Uterus (tissue), 3 donors: ENCODE measurements at regions not wholly inside any gene's neighbourhood (a gene's known extent, or its start where the extent isn't known, plus 50 kb on each side); places are given as distances from the start of the nearest gene placed in this dataset.

Experiments used
- DNase-seq, 2 donors: peaks; one replicate each; pipeline ENCODE4 v3.0.0-alpha.2; 2019 to 2020
- H3K27ac ChIP-seq, 2 donors: fragments of 200-600 bp; sonication (generic); 1 replicate in 1 of 2; 2 replicates in 1 of 2; pipeline ENCODE4 v1.5.1; 2016 to 2018
- H3K27me3 ChIP-seq, 2 donors: fragments of 200-600 bp; sonication (generic); one replicate each; pipeline ENCODE4 v1.5.1; 2018 to 2019; ENCODE audit warnings: control low read depth in 1 of 2
- H3K36me3 ChIP-seq, 2 donors: fragments of 200-600 bp; sonication (generic); one replicate each; pipeline ENCODE4 v1.5.1; 2019; ENCODE audit warnings: control low read depth in 1 of 2
- H3K4me1 ChIP-seq, 2 donors: fragments of 200-600 bp; sonication (generic); one replicate each; pipeline ENCODE4 v1.5.1; 2018 to 2019; ENCODE audit warnings: control low read depth in 1 of 2
- H3K4me3 ChIP-seq, 2 donors: fragments of 200-600 bp; sonication (generic); 1 replicate in 1 of 2; 2 replicates in 1 of 2; pipeline ENCODE4 v1.5.1; 2018 to 2019; ENCODE audit warnings: mild to moderate bottlenecking in 1 of 2
- H3K9me3 ChIP-seq, 2 donors: fragments of 200-600 bp; sonication (generic); one replicate each; pipeline ENCODE4 v1.5.1; 2019; ENCODE audit warnings: control low read depth in 1 of 2
- CTCF ChIP-seq, 4 experiments: fragments of 200-600 bp in 2 of 4; fragments of 450-650 bp in 2 of 4; sonication (generic) in 2 of 4; IDR thresholded peaks; one replicate each; pipeline ENCODE4 v1.5.1; 2016 to 2019; ENCODE audit warnings: antibody characterized with exemption in 4 of 4, mild to moderate bottlenecking in 2 of 4, moderate library complexity in 1 of 4
- POLR2A ChIP-seq, 2 donors: fragments of 450-650 bp; IDR thresholded peaks; one replicate each; pipeline ENCODE4 v1.6.1; 2016; ENCODE audit warnings: antibody characterized with exemption in 2 of 2, mild to moderate bottlenecking in 1 of 2, moderate library complexity in 1 of 2
- intact Hi-C: fragments of 100-400 bp; cut with DNase I; formaldehyde crosslinking; loops from one replicate; pipeline ENCODE4 v1.15.1; 2023; ENCODE audit warnings: low total_unique reads
- donor health status: DM: yes; HTN: yes; CAD: no.

DNA sequence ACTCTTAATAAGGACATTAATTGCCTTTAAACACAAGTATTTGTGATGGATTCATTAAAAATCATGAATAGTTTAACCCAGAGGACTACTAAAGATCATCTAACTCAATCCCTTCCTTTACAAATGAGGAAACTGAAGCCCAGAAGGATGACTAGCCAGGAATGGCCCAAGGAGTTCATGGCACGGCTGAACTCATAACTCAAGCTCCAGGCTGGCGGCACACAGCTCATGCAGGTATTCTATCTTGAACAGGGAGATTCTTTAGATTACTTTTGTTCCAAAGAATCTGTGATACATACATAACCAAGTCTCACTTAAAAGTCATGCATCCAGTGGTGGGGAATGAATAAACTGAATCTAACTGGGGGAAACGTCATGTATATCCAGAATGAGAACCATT, 495.5 kb downstream of the ACTL7B start:
- no peaks in the 10 kb centered on the region for H3K9me3 ChIP-seq
- H3K36me3 ChIP-seq: no peaks in the 10 kb centered on the region
- H3K4me3 ChIP-seq: no peak overlapping the region
- no peak for DNase-seq
- H3K4me1 ChIP-seq: no peaks in the 10 kb centered on the region
- intact Hi-C loops: no loop called here
- H3K27ac ChIP-seq: no peak overlapping the region
- TF ChIP-seq POLR2A (IDR thresholded peaks at IDR 0.05): no peak
- TF ChIP-seq CTCF (IDR thresholded peaks at IDR 0.05): no peak
- no peaks in the 10 kb centered on the region for H3K27me3 ChIP-seq

DNA sequence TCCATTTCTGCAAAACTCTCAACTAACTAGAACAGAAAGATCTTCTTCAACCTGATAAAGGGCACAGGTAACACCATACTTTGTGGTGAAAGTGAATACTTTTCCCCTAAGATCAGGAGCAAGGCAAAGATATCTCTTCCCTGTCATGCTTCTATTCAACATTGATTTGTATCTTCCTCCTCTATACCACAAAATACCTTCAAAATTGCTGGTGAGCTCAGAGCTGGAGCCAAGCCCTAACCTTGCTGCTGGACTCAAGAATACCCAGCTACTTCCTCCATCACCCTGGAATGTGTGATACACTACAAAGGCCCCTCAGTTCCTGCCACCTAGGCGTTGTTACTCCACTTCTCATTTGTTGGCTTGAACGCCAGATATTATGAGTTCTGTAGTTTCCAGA, 499.0 kb downstream of the ACTL7B start:
- intact Hi-C loops: no loop called here
- H3K36me3 ChIP-seq: no peaks in the 10 kb centered on the region
- no peak for TF ChIP-seq POLR2A (IDR thresholded peaks at IDR 0.05)
- no peak for TF ChIP-seq CTCF (IDR thresholded peaks at IDR 0.05)

DNA sequence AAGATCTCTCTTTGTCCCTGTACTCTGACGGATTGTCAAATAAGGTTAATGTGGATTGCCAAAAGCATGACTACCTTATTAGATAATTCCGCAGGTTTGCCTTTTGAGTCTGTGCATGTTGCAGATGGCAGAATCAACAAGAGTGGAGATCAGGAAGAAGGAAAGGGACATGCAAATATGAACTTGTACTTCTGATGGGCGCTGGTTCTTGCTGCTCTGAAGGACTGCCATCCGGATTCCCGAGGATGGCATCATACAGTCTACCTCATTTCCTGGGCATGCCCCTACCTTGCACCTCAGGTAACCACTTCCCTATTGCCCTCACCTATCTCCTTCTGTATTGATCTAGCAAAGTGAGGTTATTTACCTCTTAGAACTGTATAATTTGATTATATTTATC, 504.2 kb downstream of the ACTL7B start:
- Histone ChIP-seq H3K27ac (no peak overlapping the region), H3K4me3 (no peak overlapping the region), H3K36me3 (no peaks in the 10 kb centered on the region), H3K27me3 (no peaks in the 10 kb centered on the region), H3K4me1 (no peaks in the 10 kb centered on the region), H3K9me3 (no peaks in the 10 kb centered on the region)
- DNase-seq: no peak
- intact Hi-C loops: no loop called here
- TF ChIP-seq CTCF (IDR thresholded peaks at IDR 0.05) (no peak), POLR2A (IDR thresholded peaks at IDR 0.05) (no peak)

More for the DNA sequence above, 499.0 kb downstream of the ACTL7B start:
- Histone ChIP-seq H3K27ac (no peak overlapping the region), H3K4me3 (no peak overlapping the region), H3K9me3 (no peaks in the 10 kb centered on the region), H3K27me3 (no peaks in the 10 kb centered on the region), H3K4me1 (no peaks in the 10 kb centered on the region)
- no peak for DNase-seq

DNA sequence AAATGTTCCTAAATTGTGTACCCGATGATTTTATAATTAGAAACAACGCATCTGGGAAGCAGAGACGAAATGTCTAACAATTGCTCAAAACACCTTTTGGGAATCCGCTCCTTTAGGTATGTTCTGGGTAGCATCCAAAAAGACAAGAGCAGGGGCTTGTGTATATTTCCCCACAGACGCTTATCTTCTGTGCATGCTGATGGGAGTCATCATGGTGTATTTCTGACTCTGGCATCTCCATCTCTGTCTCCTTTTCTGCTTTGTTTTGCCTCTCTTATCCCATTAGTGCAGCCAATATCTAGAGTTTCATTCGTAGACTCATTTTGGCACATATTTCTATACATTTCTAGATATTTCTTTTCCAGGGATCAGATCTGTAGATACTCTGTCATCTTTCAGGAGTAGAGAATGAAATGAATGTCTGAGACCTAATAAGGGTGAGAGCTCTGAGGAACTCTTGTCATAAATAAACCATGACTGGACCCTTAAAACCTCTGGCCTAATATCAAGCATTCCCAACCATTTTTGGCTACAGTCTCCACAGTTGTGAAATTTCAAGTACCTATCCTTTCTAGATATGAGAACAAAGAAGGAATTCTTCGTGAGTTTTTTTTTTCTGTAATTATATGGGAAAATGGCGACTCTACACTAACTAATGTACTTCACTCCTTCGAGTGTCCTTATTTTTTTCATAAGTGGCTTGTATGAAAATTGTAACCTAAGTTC, 508.2 kb downstream of the ACTL7B start:
- Histone ChIP-seq H3K4me3 (no peak overlapping the region), H3K36me3 (no peaks in the 10 kb centered on the region), H3K27me3 (no peaks in the 10 kb centered on the region), H3K27ac (no peak overlapping the region), H3K4me1 (no peaks in the 10 kb centered on the region), H3K9me3 (no peaks in the 10 kb centered on the region)
- TF ChIP-seq POLR2A (IDR thresholded peaks at IDR 0.05) (no peak), CTCF (IDR thresholded peaks at IDR 0.05) (no peak)
- intact Hi-C loops: no loop called here
- DNase-seq: no peak

- H3K4me1 ChIP-seq: no peaks in the 10 kb centered on the region
- intact Hi-C loops: no loop called here
Measured at GRCh38 chr9:108345826-108346225, 510.0 kb downstream of the ACTL7B start.

More at GRCh38 chr9:108345826-108346225, 510.0 kb downstream of the ACTL7B start:
- H3K9me3 ChIP-seq: no peaks in the 10 kb centered on the region
- no peak overlapping the region for H3K4me3 ChIP-seq
- H3K36me3 ChIP-seq: no peaks in the 10 kb centered on the region
- no peaks in the 10 kb centered on the region for H3K27me3 ChIP-seq
- TF ChIP-seq POLR2A (IDR thresholded peaks at IDR 0.05) (no peak), CTCF (IDR thresholded peaks at IDR 0.05) (no peak)
- H3K27ac ChIP-seq: no peak overlapping the region
- DNase-seq: no peak
